Prostate gland (tissue), 2 donors: ENCODE measurements at regions not wholly inside any gene's neighbourhood (a gene's known extent, or its start where the extent isn't known, plus 50 kb on each side); places are given as distances from the start of the nearest gene placed in this dataset.

Source experiments
- CTCF ChIP-seq, 4 experiments: fragments of 200-600 bp in 2 of 4; fragments of 450-650 bp in 2 of 4; sonication (generic) in 2 of 4; IDR thresholded peaks; 1 replicate in 3 of 4; 2 replicates in 1 of 4; pipeline ENCODE4 v1.5.1; 2016 to 2019; ENCODE audit warnings: antibody characterized with exemption in 4 of 4, mild to moderate bottlenecking in 2 of 4, moderate library complexity in 2 of 4
- POLR2A ChIP-seq: fragments of 450-650 bp; IDR thresholded peaks from one replicate; pipeline ENCODE4 v1.6.1; 2016; ENCODE audit warnings: antibody characterized with exemption, mild to moderate bottlenecking

GRCh38 chr13:56247692-56248091 lies 893.0 kb upstream of the PRR20A start:
- TF ChIP-seq CTCF (IDR thresholded peaks at IDR 0.05): no peak
- TF ChIP-seq POLR2A: no peak
